K562 (cell line): ENCODE measurements at regions not wholly inside any gene's neighbourhood (a gene's known extent, or its start where the extent isn't known, plus 50 kb on each side); places are given as distances from the start of the nearest gene placed in this dataset.

ENCODE experiments used
- BDP1 ChIP-seq: IDR thresholded peaks from 3 replicates; pipeline ENCODE4 v1.6.1; 2011; ENCODE audit not compliant: insufficient read length, insufficient read depth
- CCNT2 ChIP-seq: IDR thresholded peaks from 2 replicates; pipeline ENCODE4 v1.6.1; 2011; ENCODE audit warnings: borderline replicate concordance, low read depth, mild to moderate bottlenecking, moderate library complexity, mixed read lengths, low read length; ENCODE audit not compliant: insufficient read length; ENCODE audit errors: extremely low read depth
- NFIX ChIP-seq: fragments of 250-450 bp; sonication (Bioruptor Pico); IDR thresholded peaks from 2 replicates; pipeline ENCODE4 v1.4.0; 2020; ENCODE audit warnings: low read depth, mild to moderate bottlenecking, moderate library complexity
- NR2C2 ChIP-seq, 2 experiments: fragments of 200-800 bp in 1 of 2; sonication (Bioruptor generic) in 1 of 2; sonication (generic) in 1 of 2; formaldehyde crosslinking in 1 of 2; IDR thresholded peaks; 2 replicates each; pipeline versions ENCODE4 v1.6.1 to v1.8.0; 2016 to 2022; ENCODE audit warnings: mild to moderate bottlenecking in 1 of 2, missing compliant biosample characterization in 1 of 2, missing genetic modification characterization in 1 of 2, missing genetic modification reagents in 1 of 2
- ZNF184 ChIP-seq: sonication (generic); formaldehyde crosslinking; IDR thresholded peaks from 2 replicates; pipeline ENCODE4 v1.5.0; 2020; ENCODE audit warnings: missing genetic modification reagents
- ZNF780A ChIP-seq: fragments of 250-450 bp; sonication (Bioruptor Pico); IDR thresholded peaks from 2 replicates; pipeline ENCODE4 v1.5.0; 2021; ENCODE audit warnings: mild to moderate bottlenecking
- TF ChIP-seq, protein P1 (sequence below): fragments of 150-350 bp; IDR thresholded peaks from 2 replicates; pipeline ENCODE4 v1.6.1; 2014; ENCODE audit warnings: low read depth, mild to moderate bottlenecking, low read length, borderline replicate concordance
- TF ChIP-seq, protein P2 (sequence below), 2 experiments: fragments of 200-800 bp in 1 of 2; sonication (Bioruptor generic) in 1 of 2; sonication (generic) in 1 of 2; formaldehyde crosslinking in 1 of 2; IDR thresholded peaks in 1 of 2; conservative IDR thresholded peaks in 1 of 2; 2 replicates each; pipeline versions ENCODE4 v1.5.0 to v1.6.1; 2016 to 2020; ENCODE audit warnings: missing compliant biosample characterization in 1 of 2, missing genetic modification characterization in 1 of 2, missing genetic modification reagents in 1 of 2
- TF ChIP-seq, protein P3 (sequence below): fragments of 250-450 bp; sonication (Bioruptor Pico); IDR thresholded peaks from 2 replicates; pipeline ENCODE4 v1.5.0; 2020; ENCODE audit warnings: mild to moderate bottlenecking
- TF ChIP-seq, protein P4 (sequence below), 2 experiments: fragments of 450-650 bp in 1 of 2; sonication (generic) in 1 of 2; formaldehyde crosslinking in 1 of 2; IDR thresholded peaks in 1 of 2; conservative IDR thresholded peaks in 1 of 2; 2 replicates each; pipeline versions ENCODE4 v1.6.1 to v1.8.1; 2016 to 2023; ENCODE audit warnings: mild to moderate bottlenecking in 2 of 2, moderate library complexity in 2 of 2, inconsistent platforms in 1 of 2, missing genetic modification reagents in 1 of 2

DNA sequence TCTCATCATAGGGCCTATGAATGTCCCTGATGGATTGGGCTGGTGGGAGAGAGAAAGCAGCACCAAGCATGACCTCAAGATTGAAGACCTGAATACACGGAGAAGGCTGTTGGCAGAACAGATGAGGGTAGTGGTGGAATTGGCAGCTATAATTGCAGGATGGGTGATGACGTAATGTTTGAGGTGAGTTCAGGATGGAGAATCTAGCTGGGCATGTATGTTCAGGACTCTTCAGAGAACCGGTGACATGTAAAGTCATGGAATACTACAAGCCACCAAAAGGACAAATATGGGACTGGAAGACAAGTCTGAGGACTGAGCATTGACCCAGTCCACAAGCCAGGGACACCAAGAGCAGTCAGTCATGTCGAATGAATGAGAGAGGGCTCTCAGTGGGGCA lies 999.8 kb upstream of the TMEM132C start (continued):
- TF ChIP-seq NFIX (CRISPR knock-in tag) (no peak), BDP1 (no peak), NR2C2 (CRISPR knock-in tag; IDR thresholded peaks at IDR 0.05) (no peak), NR2C2 (tag; IDR thresholded peaks at IDR 0.05) (no peak), CCNT2 (no peak), ZNF780A (no peak), ZNF184 (CRISPR knock-in tag) (no peak)
- TF ChIP-seq, protein P1, sequence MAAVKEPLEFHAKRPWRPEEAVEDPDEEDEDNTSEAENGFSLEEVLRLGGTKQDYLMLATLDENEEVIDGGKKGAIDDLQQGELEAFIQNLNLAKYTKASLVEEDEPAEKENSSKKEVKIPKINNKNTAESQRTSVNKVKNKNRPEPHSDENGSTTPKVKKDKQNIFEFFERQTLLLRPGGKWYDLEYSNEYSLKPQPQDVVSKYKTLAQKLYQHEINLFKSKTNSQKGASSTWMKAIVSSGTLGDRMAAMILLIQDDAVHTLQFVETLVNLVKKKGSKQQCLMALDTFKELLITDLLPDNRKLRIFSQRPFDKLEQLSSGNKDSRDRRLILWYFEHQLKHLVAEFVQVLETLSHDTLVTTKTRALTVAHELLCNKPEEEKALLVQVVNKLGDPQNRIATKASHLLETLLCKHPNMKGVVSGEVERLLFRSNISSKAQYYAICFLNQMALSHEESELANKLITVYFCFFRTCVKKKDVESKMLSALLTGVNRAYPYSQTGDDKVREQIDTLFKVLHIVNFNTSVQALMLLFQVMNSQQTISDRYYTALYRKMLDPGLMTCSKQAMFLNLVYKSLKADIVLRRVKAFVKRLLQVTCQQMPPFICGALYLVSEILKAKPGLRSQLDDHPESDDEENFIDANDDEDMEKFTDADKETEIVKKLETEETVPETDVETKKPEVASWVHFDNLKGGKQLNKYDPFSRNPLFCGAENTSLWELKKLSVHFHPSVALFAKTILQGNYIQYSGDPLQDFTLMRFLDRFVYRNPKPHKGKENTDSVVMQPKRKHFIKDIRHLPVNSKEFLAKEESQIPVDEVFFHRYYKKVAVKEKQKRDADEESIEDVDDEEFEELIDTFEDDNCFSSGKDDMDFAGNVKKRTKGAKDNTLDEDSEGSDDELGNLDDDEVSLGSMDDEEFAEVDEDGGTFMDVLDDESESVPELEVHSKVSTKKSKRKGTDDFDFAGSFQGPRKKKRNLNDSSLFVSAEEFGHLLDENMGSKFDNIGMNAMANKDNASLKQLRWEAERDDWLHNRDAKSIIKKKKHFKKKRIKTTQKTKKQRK = no peak
- TF ChIP-seq, protein P2, sequence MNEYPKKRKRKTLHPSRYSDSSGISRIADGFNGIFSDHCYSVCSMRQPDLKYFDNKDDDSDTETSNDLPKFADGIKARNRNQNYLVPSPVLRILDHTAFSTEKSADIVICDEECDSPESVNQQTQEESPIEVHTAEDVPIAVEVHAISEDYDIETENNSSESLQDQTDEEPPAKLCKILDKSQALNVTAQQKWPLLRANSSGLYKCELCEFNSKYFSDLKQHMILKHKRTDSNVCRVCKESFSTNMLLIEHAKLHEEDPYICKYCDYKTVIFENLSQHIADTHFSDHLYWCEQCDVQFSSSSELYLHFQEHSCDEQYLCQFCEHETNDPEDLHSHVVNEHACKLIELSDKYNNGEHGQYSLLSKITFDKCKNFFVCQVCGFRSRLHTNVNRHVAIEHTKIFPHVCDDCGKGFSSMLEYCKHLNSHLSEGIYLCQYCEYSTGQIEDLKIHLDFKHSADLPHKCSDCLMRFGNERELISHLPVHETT (CRISPR knock-in tag; conservative IDR thresholded peaks at IDR 0.05 in 1 of 2, IDR thresholded peaks at IDR 0.05 in 1 of 2) = no peak
- TF ChIP-seq, protein P3, sequence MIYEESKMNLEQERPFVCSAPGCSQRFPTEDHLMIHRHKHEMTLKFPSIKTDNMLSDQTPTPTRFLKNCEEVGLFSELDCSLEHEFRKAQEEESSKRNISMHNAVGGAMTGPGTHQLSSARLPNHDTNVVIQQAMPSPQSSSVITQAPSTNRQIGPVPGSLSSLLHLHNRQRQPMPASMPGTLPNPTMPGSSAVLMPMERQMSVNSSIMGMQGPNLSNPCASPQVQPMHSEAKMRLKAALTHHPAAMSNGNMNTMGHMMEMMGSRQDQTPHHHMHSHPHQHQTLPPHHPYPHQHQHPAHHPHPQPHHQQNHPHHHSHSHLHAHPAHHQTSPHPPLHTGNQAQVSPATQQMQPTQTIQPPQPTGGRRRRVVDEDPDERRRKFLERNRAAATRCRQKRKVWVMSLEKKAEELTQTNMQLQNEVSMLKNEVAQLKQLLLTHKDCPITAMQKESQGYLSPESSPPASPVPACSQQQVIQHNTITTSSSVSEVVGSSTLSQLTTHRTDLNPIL (CRISPR knock-in tag) = no peak
- TF ChIP-seq, protein P4, sequence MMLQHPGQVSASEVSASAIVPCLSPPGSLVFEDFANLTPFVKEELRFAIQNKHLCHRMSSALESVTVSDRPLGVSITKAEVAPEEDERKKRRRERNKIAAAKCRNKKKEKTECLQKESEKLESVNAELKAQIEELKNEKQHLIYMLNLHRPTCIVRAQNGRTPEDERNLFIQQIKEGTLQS (IDR thresholded peaks at IDR 0.05) = peak; percentile 63
- TF ChIP-seq, protein P4 (CRISPR knock-in tag; conservative IDR thresholded peaks at IDR 0.05) = no peak
- TF ChIP-seq, all 486 proteins: peak for 2
